Neural progenitor cell (in vitro differentiated cells): ENCODE measurements at regions not wholly inside any gene's neighbourhood (a gene's known extent, or its start where the extent isn't known, plus 50 kb on each side); places are given as distances from the start of the nearest gene placed in this dataset.

Experiments used
- CTCF ChIP-seq: fragments of 200-600 bp; sonication (generic); IDR thresholded peaks from 2 replicates; pipeline ENCODE4 v1.5.1; 2017; ENCODE audit warnings: antibody characterized with exemption, mild to moderate bottlenecking
- EZH2 ChIP-seq: fragments of 200-600 bp; sonication (generic); IDR thresholded peaks from 2 replicates; pipeline ENCODE4 v1.6.1; 2017; ENCODE audit warnings: antibody characterized with exemption, mild to moderate bottlenecking, moderate library complexity
- EZH2phosphoT487 ChIP-seq: fragments of 200-600 bp; sonication (generic); IDR thresholded peaks from 2 replicates; pipeline ENCODE4 v1.6.1; 2017; ENCODE audit warnings: antibody characterized with exemption

DNA sequence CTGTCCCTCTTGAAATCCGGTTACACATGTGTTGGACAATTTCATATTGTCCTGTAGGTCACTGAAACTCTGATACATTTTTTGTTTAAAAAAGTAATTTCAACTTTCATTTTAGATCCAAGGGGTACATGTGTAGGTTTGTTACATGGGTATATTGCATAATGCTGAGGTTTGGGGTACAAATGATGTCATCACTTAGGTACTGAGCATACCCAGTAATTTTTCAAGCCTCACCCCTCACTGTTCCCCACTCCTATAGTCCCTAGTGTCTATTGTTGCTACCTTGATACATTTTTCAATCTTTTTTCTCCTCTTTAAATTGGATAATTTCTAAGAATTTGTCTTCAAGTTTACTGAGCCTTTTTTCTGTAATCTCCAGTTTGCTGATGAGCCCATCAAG, 483.0 kb downstream of the DHX35 start:
- TF ChIP-seq CTCF, result no peak
- no peak for TF ChIP-seq EZH2
- TF ChIP-seq EZH2phosphoT487, result no peak
